Mucosa of descending colon (tissue), 3 donors: ENCODE measurements at regions not wholly inside any gene's neighbourhood (a gene's known extent, or its start where the extent isn't known, plus 50 kb on each side); places are given as distances from the start of the nearest gene placed in this dataset.

Experiments
- ATAC-seq: fragments of 200-7000 bp; cut with Tn5 transposase; one replicate; pipeline ENCODE4 v1.9.1; 2020; ENCODE audit warnings: mild to moderate bottlenecking, moderate library complexity
- DNase-seq, 3 donors: peaks; one replicate each; pipeline ENCODE4 v3.0.0-alpha.2; 2020
- H3K36me3 ChIP-seq: fragments of 200-600 bp; one replicate; pipeline ENCODE4 v1.8.0; 2021; ENCODE audit warnings: low read depth, mild to moderate bottlenecking
- H3K4me1 ChIP-seq: fragments of 200-600 bp; one replicate; pipeline ENCODE4 v1.8.0; 2021; ENCODE audit warnings: low read depth, mild to moderate bottlenecking
- H3K4me3 ChIP-seq: fragments of 200-600 bp; one replicate; pipeline ENCODE4 v1.8.0; 2021; ENCODE audit warnings: mild to moderate bottlenecking
- H3K9me3 ChIP-seq: fragments of 200-600 bp; one replicate; pipeline ENCODE4 v1.8.0; 2021; ENCODE audit warnings: mild to moderate bottlenecking
- CTCF ChIP-seq: fragments of 200-600 bp; IDR thresholded peaks from one replicate; pipeline ENCODE4 v1.8.0; 2022; ENCODE audit warnings: antibody characterized with exemption, mild to moderate bottlenecking
- intact Hi-C, 2 donors: fragments of 100-400 bp; cut with DNase I in 1 of 2; cut with micrococcal nuclease in 1 of 2; formaldehyde crosslinking; loops; one replicate each; pipeline versions ENCODE4 v1.11.0 to v1.11.1; 2022; cut with DNase I, micrococcal nuclease
- donor health status: DM: no; HTN: no; CAD: no; lungs with moderate emphysema.
- donor health status: DM: no; HTN: no; CAD: no.
- donor health status: DM: no; HTN: yes; CAD: no.

- DNase-seq, result peak; percentile 46 to 66 (median 48)
- Histone ChIP-seq H3K4me1 (no peaks in the 10 kb centered on the region), H3K36me3 (no peaks in the 10 kb centered on the region), H3K4me3 (no peak overlapping the region), H3K9me3 (no peaks in the 10 kb centered on the region)
- ATAC-seq, result peak; percentile 69
- TF ChIP-seq CTCF, result no peak
- intact Hi-C loops, result no loop called here
Observed at GRCh38 chr3:55160241-55160983, 232.6 kb upstream of the LRTM1 start.

DNA sequence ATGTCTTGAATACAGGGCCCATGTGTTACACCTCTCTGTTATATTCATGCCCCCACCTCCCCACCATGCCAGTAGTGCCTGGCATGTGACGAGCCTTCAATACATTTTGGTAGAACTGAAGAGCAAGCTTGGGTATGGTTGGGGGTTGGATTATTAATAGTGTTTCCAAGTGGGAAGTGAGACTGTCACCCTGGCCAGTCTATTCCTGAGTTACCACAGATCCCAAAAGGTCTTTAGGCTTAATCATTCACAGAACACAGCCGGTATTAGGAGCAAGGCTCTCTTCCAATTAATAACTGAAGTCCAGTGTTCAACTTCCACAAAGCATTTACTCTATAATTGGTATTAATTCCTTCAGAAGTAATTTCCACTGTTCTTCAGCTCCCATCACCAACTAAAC lies 231.9 kb upstream of the LRTM1 start:
- Histone ChIP-seq H3K4me3 (no peak overlapping the region), H3K4me1 (no peaks in the 10 kb centered on the region), H3K9me3 (no peaks in the 10 kb centered on the region), H3K36me3 (no peaks in the 10 kb centered on the region)
- intact Hi-C loops, result no loop called here
- no peak for TF ChIP-seq CTCF
- no peak for DNase-seq
- ATAC-seq, result no peak

DNA sequence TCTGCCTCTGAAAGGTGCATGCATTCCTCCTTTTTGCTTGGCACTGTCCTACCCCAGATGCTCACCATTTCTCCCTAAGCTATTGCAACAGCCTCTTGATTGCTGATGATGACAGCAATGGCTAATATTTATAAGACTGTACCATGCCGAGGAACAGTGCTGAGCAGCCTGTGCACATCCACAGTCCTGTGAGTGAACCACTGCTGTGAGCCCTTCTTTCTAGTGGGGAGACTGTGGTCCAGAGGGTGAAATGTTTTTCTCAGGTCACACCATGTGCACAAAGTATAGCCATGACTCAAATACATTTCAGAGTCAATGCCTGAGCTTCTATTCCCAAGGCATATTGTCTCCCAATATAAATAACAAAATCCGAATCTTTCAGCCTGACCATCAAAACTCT lies 231.2 kb upstream of the LRTM1 start:
- TF ChIP-seq CTCF, result no peak
- H3K4me3 ChIP-seq, result no peak overlapping the region

DNA sequence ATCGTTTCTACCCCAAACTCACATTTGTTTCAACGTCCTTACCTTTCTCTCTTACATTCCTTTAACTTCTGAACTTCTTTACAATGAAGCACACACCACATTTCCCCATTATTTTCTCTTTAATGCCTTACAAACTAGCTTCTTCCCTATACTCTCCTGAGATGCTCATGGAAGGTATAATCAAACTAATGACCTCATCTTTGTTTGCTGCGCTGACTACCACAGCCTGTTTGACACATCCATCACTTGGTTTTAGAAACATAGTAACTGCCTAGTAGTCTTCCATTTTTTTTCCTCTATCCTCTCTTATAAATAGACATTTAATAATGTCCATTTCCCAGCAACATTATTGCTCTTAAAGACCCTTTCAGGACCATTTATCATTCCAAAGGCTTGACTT lies 230.5 kb upstream of the LRTM1 start:
- intact Hi-C loops, result no loop called here
- ATAC-seq (no peak), DNase-seq (no peak)
- no peak overlapping the region for H3K4me3 ChIP-seq
- H3K36me3 ChIP-seq, result no peaks in the 10 kb centered on the region
- H3K9me3 ChIP-seq, result no peaks in the 10 kb centered on the region
- TF ChIP-seq CTCF, result no peak
- no peaks in the 10 kb centered on the region for H3K4me1 ChIP-seq

More for the DNA sequence above, 231.2 kb upstream of the LRTM1 start:
- ATAC-seq (no peak), DNase-seq (no peak)
- intact Hi-C loops, result no loop called here
- H3K4me1 ChIP-seq, result no peaks in the 10 kb centered on the region
- H3K9me3 ChIP-seq, result no peaks in the 10 kb centered on the region
- H3K36me3 ChIP-seq, result no peaks in the 10 kb centered on the region

GRCh38 chr3:55157731-55158130 lies 229.9 kb upstream of the LRTM1 start:
- ATAC-seq (no peak), DNase-seq (no peak)
- H3K4me1 ChIP-seq, result no peaks in the 10 kb centered on the region
- H3K4me3 ChIP-seq, result no peak overlapping the region
- no peak for TF ChIP-seq CTCF
- no peaks in the 10 kb centered on the region for H3K9me3 ChIP-seq
- H3K36me3 ChIP-seq, result no peaks in the 10 kb centered on the region
- intact Hi-C loops, result no loop called here
